ENCODE measurements at regions not wholly inside any gene's neighbourhood (a gene's known extent, or its start where the extent isn't known, plus 50 kb on each side); places are given as distances from the start of the nearest gene placed in this dataset.

DNA sequence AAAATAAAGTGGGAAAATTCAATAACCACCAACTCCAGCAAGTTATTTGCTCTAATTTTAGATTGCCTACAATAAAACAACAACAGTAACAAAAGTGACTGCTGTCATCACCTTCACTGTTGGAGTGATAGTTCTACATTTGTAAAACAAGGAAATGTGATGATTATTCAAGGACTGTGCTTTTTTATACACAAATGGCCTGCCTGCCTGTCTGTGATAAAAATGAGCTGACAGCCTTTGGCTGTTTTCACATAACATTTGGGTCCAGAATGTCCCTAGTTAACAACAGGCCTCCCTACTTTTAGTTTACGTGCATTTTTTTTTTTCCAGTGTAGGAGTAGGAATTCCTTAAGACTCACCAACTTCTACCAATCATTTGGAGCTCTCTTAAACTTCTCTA lies 768.8 kb downstream of the PDCD6IP start:
- TF ChIP-seq, protein P1, sequence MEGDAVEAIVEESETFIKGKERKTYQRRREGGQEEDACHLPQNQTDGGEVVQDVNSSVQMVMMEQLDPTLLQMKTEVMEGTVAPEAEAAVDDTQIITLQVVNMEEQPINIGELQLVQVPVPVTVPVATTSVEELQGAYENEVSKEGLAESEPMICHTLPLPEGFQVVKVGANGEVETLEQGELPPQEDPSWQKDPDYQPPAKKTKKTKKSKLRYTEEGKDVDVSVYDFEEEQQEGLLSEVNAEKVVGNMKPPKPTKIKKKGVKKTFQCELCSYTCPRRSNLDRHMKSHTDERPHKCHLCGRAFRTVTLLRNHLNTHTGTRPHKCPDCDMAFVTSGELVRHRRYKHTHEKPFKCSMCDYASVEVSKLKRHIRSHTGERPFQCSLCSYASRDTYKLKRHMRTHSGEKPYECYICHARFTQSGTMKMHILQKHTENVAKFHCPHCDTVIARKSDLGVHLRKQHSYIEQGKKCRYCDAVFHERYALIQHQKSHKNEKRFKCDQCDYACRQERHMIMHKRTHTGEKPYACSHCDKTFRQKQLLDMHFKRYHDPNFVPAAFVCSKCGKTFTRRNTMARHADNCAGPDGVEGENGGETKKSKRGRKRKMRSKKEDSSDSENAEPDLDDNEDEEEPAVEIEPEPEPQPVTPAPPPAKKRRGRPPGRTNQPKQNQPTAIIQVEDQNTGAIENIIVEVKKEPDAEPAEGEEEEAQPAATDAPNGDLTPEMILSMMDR (IDR thresholded peaks at IDR 0.05; ENCODE audit: extremely low read depth in 1 of 2, insufficient read depth in 1 of 2, low read depth in 1 of 2, low read length in 2 of 2): no peak
- no peak for TF ChIP-seq POLR2AphosphoS5 (IDR thresholded peaks at IDR 0.05; ENCODE audit: insufficient read depth, low read depth, low read length)

Measured in endothelial cell of umbilical vein (primary cell).